Brain microvascular endothelial cell (primary cell): ENCODE measurements at regions not wholly inside any gene's neighbourhood (a gene's known extent, or its start where the extent isn't known, plus 50 kb on each side); places are given as distances from the start of the nearest gene placed in this dataset.
A peak's percentile ranks its signal among the peaks of the same experiment; 100 is the strongest.

Experiments used
- DNase-seq: peaks from one replicate; pipeline ENCODE4 v3.0.0-alpha.2; 2020
- H3K27ac ChIP-seq: fragments of 250-450 bp; sonication (Bioruptor Pico); 2 replicates; pipeline ENCODE4 v1.5.1; 2020; ENCODE audit warnings: mild to moderate bottlenecking, moderate library complexity
- H3K27me3 ChIP-seq: fragments of 250-450 bp; sonication (Bioruptor Pico); replicated peaks from 2 replicates; pipeline ENCODE4 v1.5.1; 2020; ENCODE audit warnings: mild to moderate bottlenecking
- H3K36me3 ChIP-seq: fragments of 250-450 bp; sonication (Bioruptor Pico); replicated peaks from 2 replicates; pipeline ENCODE4 v1.5.1; 2020; ENCODE audit warnings: mild to moderate bottlenecking
- H3K4me3 ChIP-seq: 2 replicates; pipeline ENCODE4 v1.5.1; 2011; ENCODE audit warnings: low read depth, mild to moderate bottlenecking, control low read depth, low read length, moderate library complexity
- CTCF ChIP-seq: IDR thresholded peaks from 2 replicates; pipeline ENCODE4 v1.5.1; 2011; ENCODE audit warnings: low read depth, mild to moderate bottlenecking, moderate library complexity, low read length, control low read depth, inconsistent platforms; ENCODE audit errors: missing control alignments
- in situ Hi-C: cut with HindIII; loops from 2 replicates; pipeline ENCODE4 v1.10.0; 2017; ENCODE audit warnings: low sequenced_read_pairs, low pct_ligation_motif_present

- no peak overlapping the region for H3K4me3 ChIP-seq
- in situ Hi-C loops, result no loop called here
- H3K36me3 ChIP-seq, result no peaks in the 10 kb centered on the region
- peak; percentile 26 for TF ChIP-seq CTCF
- no peak overlapping the region for H3K27ac ChIP-seq
- DNase-seq, result no peak
- H3K27me3 ChIP-seq, result no peaks in the 10 kb centered on the region
These were observed 49.9 kb upstream of the GAS1 start for GRCh38 chr9:86997156-86997555.

DNA sequence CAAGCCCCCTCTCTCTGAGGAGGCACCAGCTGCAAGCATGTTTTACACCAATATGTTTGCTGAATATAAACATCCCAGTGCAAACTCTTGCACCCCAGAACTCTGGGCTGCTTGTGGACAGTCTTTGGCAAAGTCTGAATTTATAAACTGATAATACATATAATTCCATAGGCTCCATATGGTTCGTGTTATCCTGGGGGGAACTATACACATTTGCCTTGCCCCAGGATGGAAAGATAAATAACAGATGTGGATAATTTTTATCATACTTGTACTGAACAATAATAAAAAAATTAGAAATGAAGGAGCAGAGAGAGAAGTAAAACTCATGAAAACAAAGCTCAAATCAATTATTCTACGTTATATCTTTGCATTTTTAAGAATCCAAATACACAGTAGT is 50.6 kb upstream of the GAS1 start:
- TF ChIP-seq CTCF, result no peak
- Histone ChIP-seq H3K27ac (no peak overlapping the region), H3K27me3 (no peaks in the 10 kb centered on the region), H3K4me3 (no peak overlapping the region), H3K36me3 (no peaks in the 10 kb centered on the region)
- in situ Hi-C loops, result no loop called here
- DNase-seq, result no peak

DNA sequence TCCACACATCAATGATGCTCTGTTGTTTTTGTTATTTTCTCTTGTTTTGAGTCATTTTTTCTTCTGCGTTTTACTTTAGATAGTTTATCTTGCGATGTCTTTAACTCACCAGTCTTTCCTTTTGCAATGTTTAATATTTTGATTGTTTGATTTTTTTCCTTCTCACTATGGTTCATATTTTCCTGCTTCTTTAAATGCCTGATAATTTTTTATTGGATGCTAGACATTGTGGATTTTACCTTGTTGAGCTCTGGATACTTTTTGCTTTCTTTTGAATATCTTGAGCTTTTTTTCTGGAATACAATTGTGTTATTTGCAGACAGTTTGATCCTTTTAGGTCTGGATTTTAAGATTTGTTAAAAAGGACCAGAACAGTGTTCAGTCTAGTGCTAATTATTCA is 55.2 kb upstream of the GAS1 start:
- no peak overlapping the region for H3K4me3 ChIP-seq
- H3K27ac ChIP-seq, result no peak overlapping the region
- DNase-seq, result no peak
- no peak for TF ChIP-seq CTCF
- in situ Hi-C loops, result no loop called here
- H3K27me3 ChIP-seq, result no peaks in the 10 kb centered on the region
- no peaks in the 10 kb centered on the region for H3K36me3 ChIP-seq

DNA sequence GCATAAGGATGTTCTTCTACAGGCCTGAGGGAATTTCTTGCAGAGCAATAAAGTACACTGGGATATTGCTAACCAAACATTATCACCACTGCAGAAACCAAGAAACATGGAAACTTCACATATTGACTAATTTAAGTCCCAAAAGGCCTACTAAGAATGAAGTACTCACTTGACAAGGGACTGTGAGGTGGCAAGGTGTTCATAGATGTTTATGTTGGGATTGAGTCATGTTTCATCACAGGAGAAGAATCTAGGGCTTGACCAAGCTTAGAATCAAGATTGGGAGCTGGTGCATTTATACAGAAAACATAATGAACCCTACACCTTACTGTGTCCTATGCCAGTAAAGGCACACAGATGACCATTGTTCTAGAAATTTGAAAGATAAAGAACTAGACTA is 56.7 kb upstream of the GAS1 start:
- DNase-seq, result no peak
- Histone ChIP-seq H3K27me3 (no peaks in the 10 kb centered on the region), H3K36me3 (no peaks in the 10 kb centered on the region), H3K27ac (no peak overlapping the region), H3K4me3 (no peak overlapping the region)
- in situ Hi-C loops, result no loop called here
- TF ChIP-seq CTCF, result no peak

DNA sequence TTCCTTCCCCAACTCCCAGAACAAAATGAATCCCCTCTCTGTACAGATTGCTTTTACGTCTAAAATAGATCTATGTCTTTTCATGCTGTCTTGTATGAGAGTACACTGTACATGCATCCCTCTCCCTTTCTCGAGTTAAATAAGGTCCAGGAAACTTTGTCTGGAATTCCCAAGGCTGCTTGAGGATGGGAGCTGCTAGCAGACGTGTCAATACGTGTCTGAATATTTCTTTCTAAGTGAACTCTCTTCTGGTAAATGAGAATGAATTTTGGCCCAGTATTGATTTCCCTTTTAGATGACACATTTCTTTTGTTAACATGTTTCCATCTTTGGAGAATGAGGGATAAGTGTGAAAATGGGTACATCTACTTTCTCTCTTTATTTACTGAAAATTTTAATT is 59.6 kb upstream of the GAS1 start:
- no peak for DNase-seq
- in situ Hi-C loops, result no loop called here
- Histone ChIP-seq H3K27ac (no peak overlapping the region), H3K27me3 (no peaks in the 10 kb centered on the region), H3K36me3 (no peaks in the 10 kb centered on the region), H3K4me3 (no peak overlapping the region)
- no peak for TF ChIP-seq CTCF

GRCh38 chr9:87007711-87008366 is 60.5 kb upstream of the GAS1 start:
- H3K4me3 ChIP-seq, result no peak overlapping the region
- H3K36me3 ChIP-seq, result no peaks in the 10 kb centered on the region
- no peak for TF ChIP-seq CTCF
- no peaks in the 10 kb centered on the region for H3K27me3 ChIP-seq
- DNase-seq, result no peak
- in situ Hi-C loops, result no loop called here
- H3K27ac ChIP-seq, result no peak overlapping the region
